H9 (cell line): ENCODE measurements at regions not wholly inside any gene's neighbourhood (a gene's known extent, or its start where the extent isn't known, plus 50 kb on each side); places are given as distances from the start of the nearest gene placed in this dataset.

Source experiments
- DNase-seq: peaks from one replicate; pipeline ENCODE4 v3.0.0-alpha.2; 2017
- H2AFZ ChIP-seq: one replicate; pipeline ENCODE4 v1.6.1; 2013; ENCODE audit warnings: mild to moderate bottlenecking, low read length, control low read depth, moderate library complexity
- H2AK5ac ChIP-seq: 2 replicates; pipeline ENCODE4 v1.6.1; 2013; ENCODE audit warnings: low read length, control low read depth, mixed read lengths; ENCODE audit not compliant: insufficient read length
- H2BK120ac ChIP-seq: one replicate; pipeline ENCODE4 v1.6.1; 2013; ENCODE audit warnings: low read depth, mild to moderate bottlenecking, low read length, control low read depth, inconsistent platforms; ENCODE audit not compliant: poor library complexity, severe bottlenecking
- H2BK12ac ChIP-seq: 2 replicates; pipeline ENCODE4 v1.6.1; 2013; ENCODE audit warnings: low read length, control low read depth, mixed read lengths, low read depth; ENCODE audit not compliant: insufficient read length
- H2BK15ac ChIP-seq: 2 replicates; pipeline ENCODE4 v1.6.1; 2013; ENCODE audit warnings: low read depth, low read length, control low read depth
- H2BK20ac ChIP-seq: one replicate; pipeline ENCODE4 v1.6.1; 2013; ENCODE audit warnings: low read depth, mild to moderate bottlenecking, low read length, control low read depth, inconsistent platforms; ENCODE audit not compliant: poor library complexity, severe bottlenecking
- H2BK5ac ChIP-seq: 2 replicates; pipeline ENCODE4 v1.6.1; 2013; ENCODE audit warnings: low read length, control low read depth, mixed read lengths; ENCODE audit not compliant: insufficient read length
- H3K14ac ChIP-seq: 2 replicates; pipeline ENCODE4 v1.6.1; 2013; ENCODE audit warnings: low read length, control low read depth; ENCODE audit not compliant: insufficient read depth
- H3K18ac ChIP-seq: 2 replicates; pipeline ENCODE4 v1.6.1; 2013; ENCODE audit warnings: low read depth, mild to moderate bottlenecking, mixed read lengths, low read length, control low read depth; ENCODE audit not compliant: insufficient read length
- H3K23ac ChIP-seq: 2 replicates; pipeline ENCODE4 v1.6.1; 2013; ENCODE audit warnings: low read length, control low read depth, mixed read lengths, low read depth; ENCODE audit not compliant: insufficient read length
- H3K23me2 ChIP-seq: 2 replicates; pipeline ENCODE4 v1.6.1; 2013; ENCODE audit warnings: low read depth, mild to moderate bottlenecking, mixed read lengths, low read length, control low read depth; ENCODE audit not compliant: insufficient read length, poor library complexity, severe bottlenecking
- H3K27ac ChIP-seq: 2 replicates; pipeline ENCODE4 v1.5.1; 2013; ENCODE audit warnings: low read length, control low read depth, mixed read lengths, low read depth; ENCODE audit not compliant: insufficient read length
- H3K27me3 ChIP-seq: 2 replicates; pipeline ENCODE4 v1.6.1; 2013; ENCODE audit warnings: low read length, control low read depth, inconsistent platforms; ENCODE audit not compliant: insufficient read depth
- H3K4ac ChIP-seq: 2 replicates; pipeline ENCODE4 v1.6.1; 2013; ENCODE audit warnings: low read depth, mild to moderate bottlenecking, control low read depth, inconsistent platforms, low read length, moderate library complexity
- H3K4me1 ChIP-seq: 2 replicates; pipeline ENCODE4 v1.6.1; 2013; ENCODE audit warnings: low read length, control low read depth, inconsistent platforms; ENCODE audit not compliant: insufficient read depth
- H3K4me2 ChIP-seq: 2 replicates; pipeline ENCODE4 v1.6.1; 2013; ENCODE audit warnings: low read length, control low read depth, mixed read lengths; ENCODE audit not compliant: insufficient read length, insufficient read depth
- H3K56ac ChIP-seq: 2 replicates; pipeline ENCODE4 v1.6.1; 2013; ENCODE audit warnings: low read depth, mild to moderate bottlenecking, mixed read lengths, low read length, control low read depth; ENCODE audit not compliant: insufficient read length
- H3K79me1 ChIP-seq: 2 replicates; pipeline ENCODE4 v1.6.1; 2013; ENCODE audit warnings: low read depth, mild to moderate bottlenecking, moderate library complexity, low read length, control low read depth, inconsistent platforms; ENCODE audit not compliant: insufficient read depth, poor library complexity, severe bottlenecking
- H3K79me2 ChIP-seq: 2 replicates; pipeline ENCODE4 v1.6.1; 2013; ENCODE audit warnings: low read length, control low read depth, inconsistent platforms; ENCODE audit not compliant: insufficient read depth
- H3K9ac ChIP-seq: 2 replicates; pipeline ENCODE4 v1.6.1; 2013; ENCODE audit warnings: low read length, control low read depth, mixed read lengths; ENCODE audit not compliant: insufficient read length; ENCODE audit errors: extremely low read depth
- H3K9me3 ChIP-seq: one replicate; pipeline ENCODE4 v1.6.1; 2013; ENCODE audit warnings: low read depth, low read length, inconsistent platforms; ENCODE audit not compliant: control insufficient read depth
- H3T11ph ChIP-seq: one replicate; pipeline ENCODE4 v1.6.1; 2013; ENCODE audit warnings: mild to moderate bottlenecking, low read length, control low read depth, inconsistent platforms
- H4K20me1 ChIP-seq: one replicate; pipeline ENCODE4 v1.6.1; 2013; ENCODE audit not compliant: control insufficient read depth, insufficient read length, insufficient read depth
- H4K5ac ChIP-seq: 2 replicates; pipeline ENCODE4 v1.6.1; 2013; ENCODE audit warnings: low read depth, mild to moderate bottlenecking, mixed read lengths, low read length, control low read depth; ENCODE audit not compliant: insufficient read length
- H4K8ac ChIP-seq: replicated peaks from 2 replicates; pipeline ENCODE4 v1.6.1; 2013; ENCODE audit warnings: low read length, control low read depth, mixed read lengths, low read depth; ENCODE audit not compliant: insufficient read length
- H4K91ac ChIP-seq: 2 replicates; pipeline ENCODE4 v1.6.1; 2013; ENCODE audit warnings: low read depth, mild to moderate bottlenecking, moderate library complexity, mixed read lengths, low read length, control low read depth; ENCODE audit not compliant: insufficient read length
- H3K27ac Mint-ChIP-seq, 3 experiments: 2 replicates in 2 of 3; 3 replicates in 1 of 3; pipeline ENCODE4 v1.8.0; 2020 to 2021; ENCODE audit warnings: mixed read lengths in 3 of 3, mild to moderate bottlenecking in 1 of 3, moderate library complexity in 1 of 3
- H3K27me3 Mint-ChIP-seq: 2 replicates; pipeline ENCODE4 v1.8.0; 2021; ENCODE audit warnings: low read depth, mild to moderate bottlenecking, moderate library complexity, mixed read lengths
- H3K36me3 Mint-ChIP-seq, 3 experiments: 2 replicates in 2 of 3; 3 replicates in 1 of 3; pipeline ENCODE4 v1.8.0; 2020 to 2021; ENCODE audit warnings: low read depth in 3 of 3, mixed read lengths in 3 of 3; ENCODE audit not compliant: insufficient read depth in 1 of 3
- H3K4me1 Mint-ChIP-seq, 2 experiments: 2 replicates each; pipeline ENCODE4 v1.8.0; 2020; ENCODE audit warnings: mixed read lengths in 2 of 2
- H3K4me3 Mint-ChIP-seq, 2 experiments: 2 replicates in 1 of 2; 3 replicates in 1 of 2; pipeline ENCODE4 v1.8.0; 2020 to 2021; ENCODE audit warnings: mild to moderate bottlenecking in 2 of 2, mixed read lengths in 2 of 2, moderate library complexity in 1 of 2
- H3K9me3 Mint-ChIP-seq, 2 experiments: 2 replicates in 1 of 2; 3 replicates in 1 of 2; pipeline ENCODE4 v1.8.0; 2020; ENCODE audit warnings: mild to moderate bottlenecking in 2 of 2, mixed read lengths in 2 of 2, moderate library complexity in 1 of 2
- CTCF ChIP-seq: fragments of 200-600 bp; sonication (generic); conservative IDR thresholded peaks from 3 replicates; pipeline ENCODE4 v1.8.0; 2021; ENCODE audit warnings: antibody characterized with exemption, mild to moderate bottlenecking
- WGBS: extraction: QIAGEN DNeasy Blood & Tissue Kit; methylation state at CpG from one replicate; pipeline ENCODE4 v1.1.7; 2013; ENCODE audit warnings: missing lambda C conversion rate, low lambda C conversion rate, mixed read lengths; ENCODE audit not compliant: insufficient read length; ENCODE audit errors: extremely low coverage; 5-methylcytosine and 5-hydroxymethylcytosine counted together

- Histone ChIP-seq H2BK15ac (no peak overlapping the region), H2BK5ac (no peak overlapping the region), H3K27ac (no peak overlapping the region), H3K23me2 (no peaks in the 10 kb centered on the region), H4K5ac (no peak overlapping the region), H4K8ac (no peak overlapping the region), H3K4me1 (no peaks in the 10 kb centered on the region), H3T11ph (no peak overlapping the region), H3K4me2 (no peak overlapping the region), H2BK12ac (no peak overlapping the region), H2AK5ac (no peak overlapping the region), H3K23ac (no peak overlapping the region), H3K56ac (no peak overlapping the region), H4K20me1 (no peaks in the 10 kb centered on the region), H3K14ac (no peak overlapping the region), H3K18ac (no peak overlapping the region), H4K91ac (no peak overlapping the region), H3K9me3 (no peaks in the 10 kb centered on the region), H3K9ac (no peak overlapping the region), H2AFZ (no peak overlapping the region), H3K27me3 (no peaks in the 10 kb centered on the region), H3K79me1 (no peaks in the 10 kb centered on the region), H3K4ac (no peak overlapping the region), H2BK120ac (no peak overlapping the region), H3K79me2 (no peaks in the 10 kb centered on the region), H2BK20ac (no peak overlapping the region)
- no peak overlapping the region for H3K27ac Mint-ChIP-seq
- H3K27me3 Mint-ChIP-seq = peaks cover 1% of the 10 kb centered on the region; the same call in 1 of the 2 replicates
- peaks cover 7 to 14% of the 10 kb centered on the region in 2 experiments; a peak in 3 of 5 replicates for H3K9me3 Mint-ChIP-seq
- TF ChIP-seq CTCF = no peak
- no peak overlapping the region for H3K4me3 Mint-ChIP-seq
- no CpG with 5 or more reads among the region's 7 CpGs for WGBS
- H3K4me1 Mint-ChIP-seq = no peaks in the 10 kb centered on the region
- peaks cover 0 to 5% (median 2%) of the 10 kb centered on the region in 3 experiments; a peak in 2 of 7 replicates for H3K36me3 Mint-ChIP-seq
- DNase-seq = no peak
Observed at GRCh38 chr10:36063396-36063795, 421.3 kb upstream of the FZD8 start.
